COR-L47 (cell line): ENCODE measurements at regions not wholly inside any gene's neighbourhood (a gene's known extent, or its start where the extent isn't known, plus 50 kb on each side); places are given as distances from the start of the nearest gene placed in this dataset.

Source experiments
- DNase-seq: peaks from one replicate; lab custom pipeline; 2025; lab: John Stamatoyannopoulos, UW

GRCh38 chr12:85509081-85509856 is 229.2 kb downstream of the ALX1 start:
- no peak for DNase-seq

DNA sequence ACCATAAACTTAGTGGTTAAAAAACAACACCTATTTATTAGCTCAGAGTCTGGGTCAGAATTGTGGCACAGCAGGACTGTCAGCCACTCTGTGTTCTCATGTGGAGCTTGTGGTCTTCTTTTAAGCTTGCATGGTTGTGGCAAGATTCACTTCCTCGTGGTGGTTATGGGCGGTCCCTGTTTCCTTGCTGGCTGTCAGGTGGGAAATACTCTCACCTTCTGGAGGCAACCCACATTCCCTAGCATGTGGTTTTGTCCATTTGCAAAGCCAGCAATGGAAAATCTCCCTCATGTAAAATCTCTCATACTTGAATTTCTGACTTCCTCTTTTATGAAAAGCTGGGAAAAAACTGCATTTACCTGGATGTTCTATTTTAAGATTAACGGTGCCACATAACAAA is 229.8 kb downstream of the ALX1 start:
- DNase-seq = no peak

GRCh38 chr12:85516039-85516438 is 236.0 kb downstream of the ALX1 start:
- DNase-seq = no peak

- no peak for DNase-seq
These were observed 236.8 kb downstream of the ALX1 start for GRCh38 chr12:85516667-85517325.

GRCh38 chr12:85519163-85519562 is 239.1 kb downstream of the ALX1 start:
- no peak for DNase-seq

GRCh38 chr12:85523197-85523596 is 243.2 kb downstream of the ALX1 start:
- no peak for DNase-seq

DNA sequence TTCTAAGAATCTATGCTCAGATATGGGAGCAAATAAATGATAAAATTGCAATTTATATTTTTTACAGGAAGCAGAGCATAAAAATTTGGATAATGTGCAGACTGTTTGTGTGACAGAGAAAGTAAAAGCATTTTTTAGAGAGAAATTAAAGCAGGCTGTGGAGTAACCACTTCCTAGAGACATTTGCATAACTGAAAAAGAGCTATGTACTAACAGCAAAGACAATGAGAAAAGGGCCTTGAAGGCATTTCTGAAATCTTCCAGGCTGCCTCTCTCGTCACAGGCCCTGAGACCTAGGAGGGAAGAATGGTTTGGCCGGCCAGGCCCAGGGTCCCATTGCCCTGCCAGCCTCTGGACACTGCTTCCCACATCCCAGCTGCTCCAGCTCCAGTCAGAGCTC is 247.2 kb downstream of the ALX1 start:
- no peak for DNase-seq

- no peak for DNase-seq
These were observed 249.9 kb downstream of the ALX1 start for GRCh38 chr12:85529896-85530295.

GRCh38 chr12:85530456-85530855 is 250.4 kb downstream of the ALX1 start:
- DNase-seq = no peak

DNA sequence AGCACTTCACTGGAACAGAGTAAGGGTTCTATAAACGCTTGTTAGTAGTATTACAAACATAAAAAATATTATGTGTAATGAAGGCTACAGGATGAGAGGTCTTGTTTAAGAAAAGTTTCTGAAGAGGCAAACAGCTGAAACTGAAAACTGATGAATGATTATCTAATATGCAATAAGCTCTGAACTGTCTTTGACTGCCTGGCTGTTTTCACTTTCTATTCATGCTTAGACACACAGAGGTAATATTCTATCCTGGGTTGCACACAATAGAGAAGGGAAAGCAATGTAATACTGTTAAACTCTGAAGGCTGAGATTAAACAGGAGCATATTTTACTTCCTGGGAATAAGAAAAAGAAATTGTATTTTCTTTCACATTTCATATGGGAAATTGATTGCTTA is 251.3 kb downstream of the ALX1 start:
- no peak for DNase-seq

GRCh38 chr12:85549640-85550039 is 269.6 kb downstream of the ALX1 start:
- DNase-seq = no peak

DNA sequence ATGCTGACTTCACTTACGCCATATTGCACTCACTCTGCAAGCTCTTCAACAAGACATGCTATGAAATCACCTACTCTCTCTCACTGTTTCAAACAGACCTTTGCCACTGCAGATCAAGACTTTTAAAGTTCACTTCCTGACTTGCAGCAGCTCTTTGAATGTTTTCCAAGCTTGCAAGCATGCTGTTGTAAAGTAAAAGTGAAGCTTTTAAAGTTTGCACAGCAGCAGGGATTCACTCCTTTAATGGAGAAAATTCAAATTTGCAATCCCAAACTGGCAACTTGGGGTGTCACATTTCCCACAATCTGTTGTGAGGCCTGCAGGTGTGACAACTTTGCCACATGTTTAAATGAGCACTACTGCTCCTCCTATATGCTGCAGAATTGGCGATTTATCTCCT is 270.9 kb downstream of the ALX1 start:
- no peak for DNase-seq

GRCh38 chr12:85552461-85552860 is 272.4 kb downstream of the ALX1 start:
- DNase-seq = no peak

DNA sequence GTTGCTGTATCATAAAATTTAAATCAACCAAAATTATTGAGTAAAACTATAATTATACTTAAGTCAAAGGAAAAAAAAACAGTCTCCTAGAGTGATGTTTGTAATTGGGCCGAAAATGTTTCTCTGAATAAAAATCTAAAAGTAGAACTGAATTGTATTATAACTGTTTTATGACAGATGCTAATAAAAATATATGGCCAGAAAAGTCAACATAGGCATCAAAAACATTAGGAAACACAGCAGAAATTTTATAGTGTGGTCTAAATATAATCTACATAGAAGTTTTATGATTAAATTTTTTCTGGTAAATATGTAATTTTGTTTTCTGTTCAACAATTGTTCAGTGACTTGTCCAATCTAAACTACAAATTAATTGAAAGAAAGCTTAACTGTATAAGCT is 277.8 kb downstream of the ALX1 start:
- no peak for DNase-seq

DNA sequence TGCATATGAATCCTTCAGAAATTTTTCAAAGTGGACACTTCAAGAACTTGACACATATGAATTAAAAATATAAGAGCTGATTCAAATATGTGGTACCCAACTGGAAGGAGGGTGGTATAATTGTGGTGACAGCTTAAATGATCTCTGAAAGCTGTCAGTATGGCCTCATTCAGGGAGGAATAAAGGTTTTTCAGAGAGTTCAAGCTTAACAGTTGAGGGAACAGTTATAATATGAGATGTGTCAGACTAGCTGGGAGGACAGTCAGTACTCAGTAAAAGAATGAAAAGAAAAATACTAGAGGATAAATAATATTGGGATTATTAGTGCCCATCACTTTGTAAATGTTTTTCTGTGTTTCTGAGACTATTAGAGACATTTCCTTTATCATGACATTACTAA is 277.5 kb downstream of the RASSF9 start:
- DNase-seq = no peak

- no peak for DNase-seq
These were observed 277.1 kb downstream of the RASSF9 start for GRCh38 chr12:85559127-85559526.

DNA sequence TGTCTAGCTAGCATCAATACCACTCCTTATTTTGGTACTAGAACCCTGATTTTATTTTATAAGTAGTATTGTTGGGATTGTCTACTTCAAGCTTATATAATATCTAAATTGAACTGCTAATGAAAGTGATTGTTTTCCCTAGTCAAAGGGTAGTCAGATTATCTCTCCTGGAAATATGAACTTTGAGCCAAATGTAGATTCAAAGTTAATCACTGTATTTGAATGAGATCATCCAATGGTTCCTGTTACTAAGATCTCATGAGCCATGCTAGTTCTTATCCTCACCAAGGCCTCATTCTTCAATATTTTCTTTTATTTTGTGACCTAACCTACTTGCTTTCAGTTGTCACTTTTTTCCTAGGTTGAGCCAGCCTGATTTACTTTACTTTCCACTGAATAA is 276.7 kb downstream of the RASSF9 start:
- no peak for DNase-seq

- no peak for DNase-seq
These were observed 273.4 kb downstream of the RASSF9 start for GRCh38 chr12:85562765-85563164.

GRCh38 chr12:85564786-85565185 is 271.4 kb downstream of the RASSF9 start:
- DNase-seq = no peak

GRCh38 chr12:85568395-85569103 is 267.7 kb downstream of the RASSF9 start:
- no peak for DNase-seq

GRCh38 chr12:85569261-85569660 is 266.9 kb downstream of the RASSF9 start:
- DNase-seq = no peak

DNA sequence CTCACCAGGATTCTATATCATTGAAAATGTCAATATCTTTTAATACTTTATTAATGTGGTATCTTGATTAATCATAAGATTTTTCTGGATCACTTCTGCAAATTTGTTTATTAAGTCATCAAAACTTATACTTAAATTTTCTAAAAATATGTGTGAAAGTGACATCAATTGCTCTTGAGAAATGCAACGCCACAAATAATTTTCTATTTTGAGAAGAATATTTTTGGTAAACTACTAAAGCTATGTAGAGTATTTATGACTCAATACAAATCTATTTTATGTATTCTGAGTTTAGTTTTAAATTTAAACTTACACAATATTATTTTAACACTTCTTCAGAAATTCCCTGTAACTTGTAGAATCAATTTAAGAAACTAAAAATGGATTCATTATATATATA is 263.3 kb downstream of the RASSF9 start:
- no peak for DNase-seq

DNA sequence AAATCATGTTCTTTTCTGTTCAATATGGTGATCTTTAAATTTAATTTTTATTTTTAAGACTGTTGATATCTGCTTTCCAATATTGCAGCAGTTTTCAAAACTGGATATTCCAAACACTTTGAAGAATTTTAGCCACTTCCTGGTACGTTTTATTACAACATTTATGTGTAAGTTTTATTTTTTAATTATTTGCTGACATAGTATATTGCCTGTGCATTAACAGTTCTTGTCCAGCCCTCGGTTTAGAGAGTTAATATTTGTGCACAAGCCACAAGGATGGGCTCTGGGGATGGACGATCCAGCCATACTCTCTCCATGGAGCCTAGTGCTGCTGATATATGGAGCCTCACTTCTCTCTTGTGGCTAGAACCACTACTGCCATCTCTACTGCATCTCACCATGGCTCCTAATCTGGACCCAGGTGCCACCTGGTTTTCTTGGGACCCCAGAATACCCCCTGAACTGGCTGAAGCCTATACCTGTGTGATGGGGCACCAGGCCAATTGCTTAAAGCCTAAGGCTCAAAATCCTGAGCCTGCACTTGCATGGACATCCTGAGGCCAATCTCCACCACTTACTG is 262.5 kb downstream of the RASSF9 start:
- DNase-seq = no peak
